ENCODE measurements at regions not wholly inside any gene's neighbourhood (a gene's known extent, or its start where the extent isn't known, plus 50 kb on each side); places are given as distances from the start of the nearest gene placed in this dataset.
"Not testable (repeated sequence)": the region's sequence is repeated elsewhere in the genome, so short reads cannot be mapped to it uniquely, and the experiment has no call there.

- peak; percentile 87 for ATAC-seq
- peak; percentile 72 for DNase-seq (ENCODE audit: low spot score)
These were observed 500.0 kb downstream of the SPATA31D1 start for GRCh38 chr9:82488313-82489200.

- ATAC-seq (peak; percentile 64), DNase-seq (ENCODE audit: low spot score) (no peak)
These were observed 500.7 kb downstream of the SPATA31D1 start for GRCh38 chr9:82489201-82489821.

- no peak for ATAC-seq
- no peak for DNase-seq (ENCODE audit: low spot score)
These were observed 501.5 kb downstream of the SPATA31D1 start for GRCh38 chr9:82490019-82490499.

- DNase-seq (ENCODE audit: low spot score); ATAC-seq: not testable (repeated sequence)
These were observed 502.2 kb downstream of the SPATA31D1 start for GRCh38 chr9:82490821-82491220.

- no peak for DNase-seq (ENCODE audit: low spot score)
- no peak for ATAC-seq
These were observed 503.0 kb downstream of the SPATA31D1 start for GRCh38 chr9:82491604-82492003.

- no peak for ATAC-seq
- no peak for DNase-seq (ENCODE audit: low spot score)
These were observed 503.7 kb downstream of the SPATA31D1 start for GRCh38 chr9:82492274-82492673.

- DNase-seq (ENCODE audit: low spot score) (no peak), ATAC-seq (peak; percentile 39)
These were observed 507.6 kb downstream of the SPATA31D1 start for GRCh38 chr9:82495884-82496777.

DNA sequence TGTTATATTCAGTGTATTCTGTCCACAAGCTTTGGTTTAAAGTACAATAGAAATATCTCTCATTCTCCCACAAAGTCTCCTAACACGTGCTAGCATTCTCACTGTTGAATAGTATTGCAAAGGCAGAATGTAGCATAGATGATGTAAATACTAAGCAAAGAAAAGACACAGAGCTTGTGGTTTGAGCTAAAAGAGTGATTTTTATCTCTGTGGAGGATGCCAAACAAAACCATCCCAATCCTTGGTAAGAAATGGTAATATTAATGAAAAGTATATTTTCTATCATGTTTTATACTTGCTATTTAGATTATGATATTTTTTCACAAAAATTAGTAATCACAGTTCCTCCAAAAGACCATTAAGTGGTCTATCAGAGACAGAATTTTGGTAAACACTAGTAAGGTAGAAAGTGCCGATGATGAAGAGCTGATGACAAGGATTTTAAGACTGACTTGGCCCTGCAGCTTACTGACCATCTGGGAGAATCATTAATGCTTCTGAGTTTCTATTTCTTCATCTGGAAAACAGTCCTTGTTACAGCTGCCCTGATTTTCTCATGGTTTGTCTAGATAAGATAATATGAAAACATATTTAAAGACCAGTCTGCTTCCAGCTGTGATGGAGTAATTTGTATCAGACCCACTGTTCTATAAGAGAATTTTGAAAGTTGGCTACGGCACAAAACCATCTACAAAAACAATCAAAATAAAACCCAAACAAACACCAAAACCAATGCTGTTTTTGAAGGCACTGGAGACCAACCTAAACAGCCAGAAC lies 510.2 kb downstream of the SPATA31D1 start:
- DNase-seq (ENCODE audit: low spot score) (no peak), ATAC-seq (no peak)

DNA sequence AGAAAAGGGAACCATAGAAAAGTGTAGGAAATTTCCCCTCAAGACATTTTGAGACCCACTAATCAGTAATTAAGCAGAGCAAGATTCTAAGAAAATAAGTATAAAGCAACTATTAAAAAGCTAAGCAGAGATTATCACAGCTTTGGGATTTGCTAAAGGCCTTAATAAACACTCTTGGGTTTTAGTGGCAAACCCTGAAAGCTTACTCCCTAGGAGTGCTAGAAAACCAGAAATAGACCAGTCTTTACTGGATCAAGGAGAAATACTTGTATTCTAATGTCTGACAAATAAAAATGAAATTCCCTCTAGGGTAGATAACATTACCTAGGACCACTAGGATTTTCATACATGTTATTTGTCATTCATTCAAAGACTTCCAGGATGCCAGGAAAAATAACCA lies 510.8 kb downstream of the SPATA31D1 start:
- DNase-seq (ENCODE audit: low spot score) (no peak), ATAC-seq (no peak)

DNA sequence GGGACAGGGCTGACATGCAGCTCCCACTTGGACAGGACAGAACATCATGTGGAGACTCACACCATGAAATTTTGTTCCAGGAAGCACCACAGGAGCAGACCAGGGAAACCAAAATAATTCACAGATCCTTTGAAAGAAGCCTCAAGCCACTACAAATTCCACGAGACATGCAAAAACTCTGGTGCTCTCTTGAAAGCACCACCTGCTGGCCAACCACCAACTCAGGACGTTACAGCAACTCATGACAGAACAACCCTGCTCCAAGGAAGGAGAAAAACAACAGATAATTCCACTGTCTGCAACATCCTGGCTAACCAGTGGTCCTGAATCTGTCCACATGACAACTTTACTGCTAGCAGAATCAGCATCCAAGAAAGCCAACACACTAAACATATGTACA lies 516.0 kb downstream of the SPATA31D1 start:
- ATAC-seq (no peak), DNase-seq (ENCODE audit: low spot score) (no peak)

- DNase-seq (ENCODE audit: low spot score) (no peak), ATAC-seq (no peak)
These were observed 523.1 kb downstream of the SPATA31D1 start for GRCh38 chr9:82511626-82512025.

- ATAC-seq (no peak), DNase-seq (ENCODE audit: low spot score) (no peak)
These were observed 524.2 kb downstream of the SPATA31D1 start for GRCh38 chr9:82512728-82513127.

DNA sequence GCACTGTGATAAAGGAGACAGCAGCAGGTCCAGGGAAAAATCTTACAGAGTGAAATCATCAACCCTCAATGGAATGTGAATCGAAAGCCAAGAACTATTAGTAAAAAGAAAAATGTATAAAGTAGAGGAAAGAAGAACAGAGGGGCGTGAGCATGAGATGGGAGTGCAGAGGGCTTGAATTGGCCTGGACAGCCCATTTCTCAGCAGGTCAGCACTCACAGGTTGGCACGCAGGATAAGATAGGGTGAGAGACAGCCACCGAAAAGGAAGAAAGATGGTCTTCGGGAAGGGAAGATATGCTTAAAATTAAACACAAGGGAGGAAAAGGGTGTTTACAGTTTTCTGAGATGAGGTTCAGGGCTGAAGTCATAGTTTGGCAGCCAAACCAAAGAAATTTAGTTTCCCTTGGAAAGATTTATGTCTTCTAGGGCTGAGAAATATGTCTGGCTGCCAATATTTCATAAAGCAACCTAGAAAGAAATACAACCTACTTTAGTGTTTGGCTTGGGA lies 524.7 kb downstream of the SPATA31D1 start:
- no peak for DNase-seq (ENCODE audit: low spot score)
- no peak for ATAC-seq

- DNase-seq (ENCODE audit: low spot score) = no peak
- no peak for ATAC-seq
These were observed 525.6 kb downstream of the SPATA31D1 start for GRCh38 chr9:82513976-82514735.

DNA sequence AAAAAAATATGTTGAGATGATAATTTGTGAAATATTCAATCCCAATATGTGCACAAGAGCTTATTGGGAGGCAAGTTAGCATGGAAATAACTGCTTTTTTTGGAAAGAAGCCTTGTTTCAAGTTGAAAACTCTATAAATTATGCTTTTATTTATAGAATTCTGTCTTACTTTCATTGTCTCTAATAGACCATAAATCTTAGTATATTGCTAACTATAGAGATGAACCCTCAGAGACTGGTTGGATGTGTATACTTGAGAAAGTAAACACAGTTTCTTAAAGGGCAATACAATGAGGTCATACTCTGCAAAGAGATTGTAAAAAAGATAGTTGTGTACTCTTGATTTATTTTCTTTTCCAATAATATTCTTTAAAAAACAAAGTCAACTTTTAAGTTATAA lies 530.3 kb downstream of the SPATA31D1 start:
- ATAC-seq = no peak

DNA sequence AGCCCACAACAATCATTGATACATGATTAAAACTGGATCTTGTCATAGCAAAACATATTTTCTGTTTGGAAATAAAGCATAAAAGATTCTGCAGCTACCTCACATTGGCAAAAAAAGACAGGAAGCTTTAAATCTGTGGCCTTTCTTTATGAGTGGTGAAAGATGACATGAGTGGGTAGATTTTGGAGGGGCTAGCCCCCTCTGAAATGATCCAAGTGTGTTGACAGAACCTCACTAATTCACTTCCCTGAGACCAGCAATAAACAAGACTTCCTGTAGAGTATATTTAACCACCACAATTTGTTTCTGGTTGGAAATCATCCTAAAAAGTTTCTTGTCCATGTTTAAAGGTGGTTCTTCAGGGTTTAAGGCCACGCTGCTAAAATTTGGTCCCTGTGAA lies 530.8 kb downstream of the SPATA31D1 start:
- no peak for DNase-seq (ENCODE audit: low spot score)

More for the DNA sequence above, 530.3 kb downstream of the SPATA31D1 start:
- DNase-seq (ENCODE audit: low spot score) = no peak

GRCh38 chr9:82524407-82524806 lies 535.8 kb downstream of the SPATA31D1 start:
- DNase-seq (ENCODE audit: low spot score) = no peak
- ATAC-seq = no peak

More for the DNA sequence above, 530.8 kb downstream of the SPATA31D1 start:
- ATAC-seq = no peak

DNA sequence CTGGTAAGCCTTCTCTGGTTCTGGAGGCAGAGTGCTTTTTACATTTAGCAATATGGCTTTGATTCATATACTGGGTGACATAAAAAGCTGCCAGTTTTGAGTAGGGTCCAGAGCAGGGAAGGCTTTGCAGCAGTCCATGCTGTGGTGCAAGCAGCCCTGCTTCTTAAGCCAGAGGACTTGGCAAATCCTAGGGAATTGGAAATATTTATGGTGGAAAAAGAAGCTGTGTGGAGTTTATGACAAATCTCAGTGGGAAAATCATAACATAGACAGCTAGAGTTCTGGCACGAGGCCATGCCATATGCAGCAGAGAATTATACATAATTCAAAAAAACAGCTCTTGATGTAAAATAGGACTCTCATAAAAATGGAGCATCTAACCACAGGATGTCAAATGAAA lies 536.4 kb downstream of the RASEF start:
- no peak for ATAC-seq
- DNase-seq (ENCODE audit: low spot score) = no peak

GRCh38 chr9:82531795-82532194 lies 531.1 kb downstream of the RASEF start:
- ATAC-seq = no peak
- no peak for DNase-seq (ENCODE audit: low spot score)
